Activated B cell treated with CpG ODN at 0.5 μM for 24 hours (primary cell): ENCODE measurements at regions not wholly inside any gene's neighbourhood (a gene's known extent, or its start where the extent isn't known, plus 50 kb on each side); places are given as distances from the start of the nearest gene placed in this dataset.
A peak's percentile ranks its signal among the peaks of the same experiment; 100 is the strongest.

Experiments used
- ATAC-seq: fragments of 200-7000 bp; cut with Tn5 transposase; one replicate; pipeline ENCODE4 v1.10.0; 2021; ENCODE audit warnings: low read depth, mild to moderate bottlenecking, moderate library complexity
- CTCF ChIA-PET: fragments of 350-600 bp; sonication (Branson Sonifier 250); formaldehyde crosslinking; loops from one replicate; lab custom pipeline; 2021; ENCODE audit warnings: antibody characterized with exemption; lab: Charles Lee
- POLR2A ChIA-PET: fragments of 350-600 bp; sonication (Branson Sonifier 250); formaldehyde crosslinking; loops from one replicate; lab custom pipeline; 2021; ENCODE audit warnings: antibody characterized with exemption; lab: Charles Lee
- DNase-seq: peaks from one replicate; pipeline ENCODE4 v3.0.0; 2022
- H3K27ac Mint-ChIP-seq: one replicate; pipeline ENCODE4 v1.8.0; 2020; ENCODE audit warnings: mixed read lengths
- H3K27me3 Mint-ChIP-seq: one replicate; pipeline ENCODE4 v1.8.0; 2021; ENCODE audit warnings: mixed read lengths
- H3K36me3 Mint-ChIP-seq: one replicate; pipeline ENCODE4 v1.8.0; 2021; ENCODE audit warnings: low read depth, mixed read lengths
- H3K4me1 Mint-ChIP-seq: one replicate; pipeline ENCODE4 v1.8.0; 2021; ENCODE audit warnings: mixed read lengths
- H3K4me3 Mint-ChIP-seq: one replicate; pipeline ENCODE4 v1.8.0; 2020; ENCODE audit warnings: mild to moderate bottlenecking, mixed read lengths
- H3K9me3 Mint-ChIP-seq: one replicate; pipeline ENCODE4 v1.8.0; 2020; ENCODE audit warnings: mixed read lengths
- CTCF ChIP-seq: fragments of 200-600 bp; IDR thresholded peaks from one replicate; pipeline ENCODE4 v1.8.0; 2022; ENCODE audit warnings: antibody characterized with exemption, mild to moderate bottlenecking
- intact Hi-C: fragments of 100-400 bp; cut with micrococcal nuclease; formaldehyde crosslinking; loops from one replicate; pipeline ENCODE4 v1.15.1; 2024

GRCh38 chr1:10867138-10867721 is 70.8 kb upstream of the CASZ1 start:
- no peak for TF ChIP-seq CTCF
- H3K27ac Mint-ChIP-seq: no peak overlapping the region
- H3K9me3 Mint-ChIP-seq: no peaks in the 10 kb centered on the region
- intact Hi-C loops: loop anchor here (1.0 to 5.0 kb wide), 4 partner anchors 175 to 490 kb away; partner anchors contain the start of gene CENPS
- CTCF ChIA-PET: interaction anchor here (1.6 to 3.4 kb wide), 2 partner anchors 373 to 437 kb away, joined by 4 to 19 read pairs; partner anchors contain the start of gene CENPS
- ATAC-seq (peak; percentile 81), DNase-seq (peak; percentile 66)
- peaks cover 12% of the 10 kb centered on the region for H3K4me1 Mint-ChIP-seq
- no peak overlapping the region for H3K4me3 Mint-ChIP-seq
- H3K27me3 Mint-ChIP-seq: peaks cover 58% of the 10 kb centered on the region
- POLR2A ChIA-PET: interaction anchor here (2.0 kb wide), 1 partner anchor 372 kb away, joined by 4 read pairs; no protein-coding TSS in a partner anchor
- H3K36me3 Mint-ChIP-seq: no peaks in the 10 kb centered on the region

DNA sequence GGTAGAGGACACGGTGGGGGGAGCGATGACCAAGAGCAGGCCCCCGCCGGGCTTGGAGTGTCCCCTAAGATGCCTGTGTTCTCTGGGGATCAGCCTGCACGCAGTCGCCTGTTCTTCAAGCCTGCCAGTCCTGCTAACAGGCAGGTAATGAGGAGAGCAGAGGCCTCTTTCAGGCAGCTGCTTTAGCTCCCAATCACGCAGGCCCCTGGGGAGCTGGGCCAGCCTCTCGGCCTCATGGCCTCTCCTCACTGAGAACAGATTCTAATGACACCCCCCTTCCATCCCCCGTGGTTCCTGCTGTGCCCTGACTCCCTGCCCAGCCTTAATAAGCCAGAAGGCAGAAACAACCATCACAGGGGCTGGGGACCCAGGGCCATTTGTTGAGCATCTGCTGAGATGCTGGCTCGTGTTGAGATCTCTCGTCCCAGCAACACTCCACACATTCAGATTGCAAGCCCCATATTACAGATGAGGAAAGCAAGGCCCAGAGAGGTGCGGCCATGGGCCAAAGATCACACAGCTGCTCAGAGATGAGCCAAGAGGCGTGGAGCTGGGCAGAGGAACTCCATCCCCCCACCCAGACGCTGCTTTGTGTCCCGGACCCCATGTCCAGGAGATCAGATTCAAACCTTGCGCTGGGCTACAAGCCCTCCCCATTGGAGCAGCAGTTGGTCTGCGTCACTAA is 71.6 kb upstream of the CASZ1 start:
- CTCF ChIA-PET: no interaction called here
- no peak overlapping the region for H3K27ac Mint-ChIP-seq
- no peak overlapping the region for H3K4me3 Mint-ChIP-seq
- H3K9me3 Mint-ChIP-seq: no peaks in the 10 kb centered on the region
- intact Hi-C loops: loop anchor here (1.0 to 5.0 kb wide), 4 partner anchors 176 to 491 kb away; partner anchors contain the start of gene CENPS
- DNase-seq (no peak), ATAC-seq (no peak)
- H3K36me3 Mint-ChIP-seq: no peaks in the 10 kb centered on the region
- POLR2A ChIA-PET: no interaction called here
- TF ChIP-seq CTCF: no peak
- peaks cover 12% of the 10 kb centered on the region for H3K4me1 Mint-ChIP-seq
- peaks cover 55% of the 10 kb centered on the region for H3K27me3 Mint-ChIP-seq

DNA sequence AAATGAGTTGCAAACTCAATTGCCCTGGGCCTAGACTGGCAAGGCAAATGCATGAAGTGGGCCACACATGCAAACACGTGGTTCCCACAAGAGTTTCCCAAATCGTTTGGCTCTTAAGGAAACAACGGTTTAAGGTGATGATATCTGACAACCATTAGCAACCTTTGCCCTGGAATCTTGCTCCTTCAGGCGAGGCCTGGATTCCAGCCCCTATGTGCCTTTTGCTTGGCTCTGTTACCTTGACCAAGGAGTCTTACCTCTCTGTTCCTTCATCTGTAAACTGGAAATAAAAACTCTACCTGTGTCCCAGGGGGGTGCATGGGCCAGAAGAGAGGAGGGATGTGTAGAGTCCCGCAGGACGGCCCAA is 72.1 kb upstream of the CASZ1 start:
- intact Hi-C loops: loop anchor here (5.0 kb wide), 2 partner anchors 436 to 491 kb away; partner anchors contain the start of gene CENPS
- no peaks in the 10 kb centered on the region for H3K36me3 Mint-ChIP-seq
- peaks cover 12% of the 10 kb centered on the region for H3K4me1 Mint-ChIP-seq
- no peak for ATAC-seq
- no peak overlapping the region for H3K27ac Mint-ChIP-seq
- TF ChIP-seq CTCF: no peak
- DNase-seq: no peak
- H3K27me3 Mint-ChIP-seq: peaks cover 51% of the 10 kb centered on the region
- no peaks in the 10 kb centered on the region for H3K9me3 Mint-ChIP-seq
- H3K4me3 Mint-ChIP-seq: no peak overlapping the region
- POLR2A ChIA-PET: no interaction called here
- CTCF ChIA-PET: interaction anchor here (2.3 kb wide), 1 partner anchor 361 kb away, joined by 8 read pairs; no protein-coding TSS in a partner anchor

DNA sequence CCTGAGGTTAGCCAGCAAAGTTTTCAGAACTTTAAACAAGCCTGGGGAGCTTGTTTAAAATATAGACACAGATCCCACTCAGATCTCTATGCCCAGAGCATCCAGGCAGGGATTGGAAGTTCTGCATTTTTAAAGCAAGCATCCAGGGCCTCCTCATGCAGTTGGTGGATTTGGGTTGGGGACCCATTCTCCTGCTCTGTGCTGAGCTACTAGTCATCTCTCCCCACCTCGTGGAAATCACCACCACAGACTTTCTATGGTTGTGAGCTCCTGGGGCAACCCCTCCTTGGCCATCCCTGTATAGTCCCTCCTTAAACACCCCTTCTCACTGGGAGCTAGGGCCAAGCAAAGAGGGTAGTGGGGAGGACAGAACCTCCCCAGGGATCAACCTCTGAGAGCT is 73.5 kb upstream of the CASZ1 start:
- POLR2A ChIA-PET: no interaction called here
- Mint-ChIP-seq H3K4me3 (no peak overlapping the region), H3K27ac (no peak overlapping the region), H3K36me3 (no peaks in the 10 kb centered on the region), H3K4me1 (peaks cover 12% of the 10 kb centered on the region), H3K27me3 (peaks cover 40% of the 10 kb centered on the region), H3K9me3 (no peaks in the 10 kb centered on the region)
- TF ChIP-seq CTCF: no peak
- intact Hi-C loops: loop anchor here (5.0 kb wide), 2 partner anchors 438 to 493 kb away; partner anchors contain the start of gene CENPS
- CTCF ChIA-PET: interaction anchor here (2.3 kb wide), 1 partner anchor 363 kb away, joined by 8 read pairs; no protein-coding TSS in a partner anchor
- ATAC-seq: no peak
- DNase-seq: no peak

DNA sequence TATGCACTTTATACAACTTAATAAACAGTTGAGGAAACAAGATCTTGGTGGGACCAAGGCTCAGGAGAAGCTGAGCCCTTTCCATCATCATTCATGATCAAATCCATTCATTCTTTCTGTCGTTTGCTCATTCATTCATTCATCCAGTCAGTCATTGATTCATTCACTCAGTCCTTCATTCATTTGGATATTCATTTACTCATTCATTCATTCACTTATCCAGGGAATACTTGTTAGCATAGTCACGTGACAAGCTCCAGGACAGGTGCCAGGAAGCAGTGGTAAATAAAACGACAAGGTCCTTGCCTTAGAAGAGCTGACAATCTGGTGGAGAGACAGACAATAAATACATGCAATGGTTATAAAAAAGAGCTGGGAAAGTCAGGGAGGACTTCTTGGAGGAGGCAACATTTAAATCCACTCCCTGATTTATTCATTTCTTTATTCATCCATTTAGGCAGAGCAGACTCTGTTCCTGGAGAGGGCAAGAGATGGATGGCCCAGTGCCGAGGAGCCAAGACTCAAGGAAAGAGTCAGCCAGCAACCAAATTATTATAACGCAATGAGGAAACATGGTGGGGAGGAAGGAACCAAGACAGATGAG is 74.1 kb upstream of the CASZ1 start:
- H3K27ac Mint-ChIP-seq: no peak overlapping the region
- peaks cover 12% of the 10 kb centered on the region for H3K4me1 Mint-ChIP-seq
- ATAC-seq (no peak), DNase-seq (no peak)
- CTCF ChIA-PET: interaction anchor here (0.6 to 2.3 kb wide), 2 partner anchors 10 to 363 kb away, joined by 3 to 8 read pairs; no protein-coding TSS in a partner anchor
- intact Hi-C loops: no loop called here
- H3K9me3 Mint-ChIP-seq: no peaks in the 10 kb centered on the region
- H3K4me3 Mint-ChIP-seq: no peak overlapping the region
- H3K36me3 Mint-ChIP-seq: no peaks in the 10 kb centered on the region
- TF ChIP-seq CTCF: no peak
- H3K27me3 Mint-ChIP-seq: peaks cover 35% of the 10 kb centered on the region
- POLR2A ChIA-PET: no interaction called here
